GM23338 (cell line): ENCODE measurements at regions not wholly inside any gene's neighbourhood (a gene's known extent, or its start where the extent isn't known, plus 50 kb on each side); places are given as distances from the start of the nearest gene placed in this dataset.

Experiments used
- ATAC-seq: fragments of 200-7000 bp; cut with Tn5 transposase; 3 replicates; pipeline ENCODE4 v1.9.1; 2020
- DNase-seq: peaks from one replicate; pipeline ENCODE4 v3.0.0-alpha.2; 2015; ENCODE audit warnings: low spot score
- H2AFZ ChIP-seq: fragments of 200-600 bp; sonication (generic); 2 replicates; pipeline ENCODE4 v1.8.0; 2016; ENCODE audit warnings: antibody characterized with exemption, mild to moderate bottlenecking, moderate library complexity
- H3F3A ChIP-seq: fragments of 200-600 bp; sonication (generic); replicated peaks from 2 replicates; pipeline ENCODE4 v1.8.0; 2017; ENCODE audit warnings: antibody characterized with exemption, mixed run types, low read depth
- H3K27ac ChIP-seq: fragments of 200-600 bp; sonication (generic); 2 replicates; pipeline ENCODE4 v1.6.1; 2016; ENCODE audit warnings: low read depth
- H3K27me3 ChIP-seq: fragments of 200-600 bp; sonication (generic); 2 replicates; pipeline ENCODE4 v1.8.0; 2016; ENCODE audit warnings: mild to moderate bottlenecking, mixed run types, moderate library complexity; ENCODE audit not compliant: insufficient read depth
- H3K36me3 ChIP-seq: fragments of 200-600 bp; sonication (generic); 2 replicates; pipeline ENCODE4 v1.8.0; 2016; ENCODE audit warnings: mild to moderate bottlenecking; ENCODE audit not compliant: insufficient read depth
- H3K4me1 ChIP-seq: fragments of 200-600 bp; sonication (generic); 2 replicates; pipeline ENCODE4 v1.8.0; 2016; ENCODE audit warnings: mild to moderate bottlenecking, moderate library complexity; ENCODE audit not compliant: insufficient read depth
- H3K4me2 ChIP-seq: fragments of 200-600 bp; sonication (generic); 2 replicates; pipeline ENCODE4 v1.7.1; 2017; ENCODE audit warnings: mixed run types
- H3K4me3 ChIP-seq: fragments of 200-600 bp; sonication (generic); 2 replicates; pipeline ENCODE4 v1.6.1; 2016; ENCODE audit warnings: mixed run types
- H3K79me2 ChIP-seq: fragments of 200-600 bp; sonication (generic); replicated peaks from 2 replicates; pipeline ENCODE4 v1.8.0; 2017; ENCODE audit warnings: mild to moderate bottlenecking; ENCODE audit not compliant: insufficient read depth
- H3K9me2 ChIP-seq: fragments of 200-600 bp; sonication (generic); 2 replicates; pipeline ENCODE4 v1.8.0; 2017; ENCODE audit not compliant: insufficient read depth
- H4K20me1 ChIP-seq: fragments of 200-600 bp; sonication (generic); replicated peaks from 2 replicates; pipeline ENCODE4 v1.8.0; 2017; ENCODE audit warnings: mild to moderate bottlenecking; ENCODE audit not compliant: insufficient read depth
- H3K27ac Mint-ChIP-seq: 2 replicates; pipeline ENCODE4 v1.8.0; 2020; ENCODE audit warnings: inconsistent platforms, mild to moderate bottlenecking, moderate library complexity, mixed read lengths
- H3K27me3 Mint-ChIP-seq: 3 replicates; pipeline ENCODE4 v1.8.0; 2022; ENCODE audit warnings: low read depth, mild to moderate bottlenecking, moderate library complexity, mixed read lengths, inconsistent platforms; ENCODE audit not compliant: insufficient read depth, poor library complexity
- H3K36me3 Mint-ChIP-seq: 3 replicates; pipeline ENCODE4 v1.8.0; 2021; ENCODE audit warnings: low read depth, mild to moderate bottlenecking, inconsistent platforms, moderate library complexity, mixed read lengths
- H3K4me1 Mint-ChIP-seq: 3 replicates; pipeline ENCODE4 v1.8.0; 2020; ENCODE audit warnings: mild to moderate bottlenecking, inconsistent platforms, mixed read lengths
- H3K4me3 Mint-ChIP-seq: 3 replicates; pipeline ENCODE4 v1.8.0; 2021; ENCODE audit warnings: moderate library complexity, mild to moderate bottlenecking, inconsistent platforms, mixed read lengths
- H3K9me3 Mint-ChIP-seq: 3 replicates; pipeline ENCODE4 v1.8.0; 2020; ENCODE audit warnings: moderate library complexity, mild to moderate bottlenecking, inconsistent platforms, mixed read lengths
- EZH2phosphoT487 ChIP-seq: fragments of 200-600 bp; sonication (generic); IDR thresholded peaks from one replicate; pipeline ENCODE4 v1.8.1; 2018; ENCODE audit warnings: antibody characterized with exemption; ENCODE audit not compliant: unreplicated experiment
- NANOG ChIP-seq: IDR thresholded peaks from 2 replicates; pipeline ENCODE4 v1.6.1; 2016; ENCODE audit warnings: antibody characterized with exemption, borderline replicate concordance
- TF ChIP-seq, protein P1 (sequence below): IDR thresholded peaks from 2 replicates; pipeline ENCODE4 v1.6.1; 2016; ENCODE audit warnings: antibody characterized with exemption
- TF ChIP-seq, protein P2 (sequence below): IDR thresholded peaks from one replicate; pipeline ENCODE4 v1.6.1; 2018; ENCODE audit warnings: antibody characterized with exemption; ENCODE audit not compliant: unreplicated experiment
- TF ChIP-seq, protein P3 (sequence below), 2 experiments: fragments of 200-600 bp in 1 of 2; sonication (generic) in 1 of 2; conservative IDR thresholded peaks; 2 replicates each; pipeline versions ENCODE4 v1.5.1 to v1.6.1; 2016 to 2017; ENCODE audit warnings: antibody characterized with exemption in 2 of 2, low read depth in 2 of 2, mild to moderate bottlenecking in 2 of 2, moderate library complexity in 1 of 2
- TF ChIP-seq, protein P4 (sequence below): fragments of 250-450 bp; sonication (Bioruptor Pico); IDR thresholded peaks from 2 replicates; pipeline ENCODE4 v1.5.0; 2020; ENCODE audit warnings: mild to moderate bottlenecking, moderate library complexity

DNA sequence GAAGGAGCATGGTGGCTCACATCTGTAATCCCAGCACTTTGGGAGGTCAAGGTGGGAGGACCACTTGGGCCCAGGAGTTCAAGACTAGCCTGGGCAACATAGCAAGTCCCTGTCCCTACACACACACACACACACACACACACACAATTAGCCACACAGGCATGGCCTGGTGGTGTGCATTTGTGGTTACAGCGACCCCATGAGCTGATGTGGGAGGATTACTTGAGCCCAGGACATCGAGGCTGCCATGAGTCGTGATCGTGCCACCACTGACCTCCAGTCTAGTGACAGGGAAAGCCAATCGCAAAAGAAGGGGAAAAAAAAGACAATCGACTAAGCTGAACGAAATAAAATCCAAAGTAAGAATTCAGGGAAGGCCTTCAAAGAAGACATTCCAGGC is 67.9 kb downstream of the TBX3 start:
- no peaks in the 10 kb centered on the region for H3K9me2 ChIP-seq
- no peak overlapping the region for H3K27ac ChIP-seq
- no peak overlapping the region for H2AFZ ChIP-seq
- H3K4me1 ChIP-seq = no peaks in the 10 kb centered on the region
- H4K20me1 ChIP-seq = no peaks in the 10 kb centered on the region
- H3K4me3 Mint-ChIP-seq = no peak overlapping the region
- TF ChIP-seq, protein P1, sequence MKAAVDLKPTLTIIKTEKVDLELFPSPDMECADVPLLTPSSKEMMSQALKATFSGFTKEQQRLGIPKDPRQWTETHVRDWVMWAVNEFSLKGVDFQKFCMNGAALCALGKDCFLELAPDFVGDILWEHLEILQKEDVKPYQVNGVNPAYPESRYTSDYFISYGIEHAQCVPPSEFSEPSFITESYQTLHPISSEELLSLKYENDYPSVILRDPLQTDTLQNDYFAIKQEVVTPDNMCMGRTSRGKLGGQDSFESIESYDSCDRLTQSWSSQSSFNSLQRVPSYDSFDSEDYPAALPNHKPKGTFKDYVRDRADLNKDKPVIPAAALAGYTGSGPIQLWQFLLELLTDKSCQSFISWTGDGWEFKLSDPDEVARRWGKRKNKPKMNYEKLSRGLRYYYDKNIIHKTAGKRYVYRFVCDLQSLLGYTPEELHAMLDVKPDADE = no peak
- TF ChIP-seq NANOG = no peak
- TF ChIP-seq, protein P2, sequence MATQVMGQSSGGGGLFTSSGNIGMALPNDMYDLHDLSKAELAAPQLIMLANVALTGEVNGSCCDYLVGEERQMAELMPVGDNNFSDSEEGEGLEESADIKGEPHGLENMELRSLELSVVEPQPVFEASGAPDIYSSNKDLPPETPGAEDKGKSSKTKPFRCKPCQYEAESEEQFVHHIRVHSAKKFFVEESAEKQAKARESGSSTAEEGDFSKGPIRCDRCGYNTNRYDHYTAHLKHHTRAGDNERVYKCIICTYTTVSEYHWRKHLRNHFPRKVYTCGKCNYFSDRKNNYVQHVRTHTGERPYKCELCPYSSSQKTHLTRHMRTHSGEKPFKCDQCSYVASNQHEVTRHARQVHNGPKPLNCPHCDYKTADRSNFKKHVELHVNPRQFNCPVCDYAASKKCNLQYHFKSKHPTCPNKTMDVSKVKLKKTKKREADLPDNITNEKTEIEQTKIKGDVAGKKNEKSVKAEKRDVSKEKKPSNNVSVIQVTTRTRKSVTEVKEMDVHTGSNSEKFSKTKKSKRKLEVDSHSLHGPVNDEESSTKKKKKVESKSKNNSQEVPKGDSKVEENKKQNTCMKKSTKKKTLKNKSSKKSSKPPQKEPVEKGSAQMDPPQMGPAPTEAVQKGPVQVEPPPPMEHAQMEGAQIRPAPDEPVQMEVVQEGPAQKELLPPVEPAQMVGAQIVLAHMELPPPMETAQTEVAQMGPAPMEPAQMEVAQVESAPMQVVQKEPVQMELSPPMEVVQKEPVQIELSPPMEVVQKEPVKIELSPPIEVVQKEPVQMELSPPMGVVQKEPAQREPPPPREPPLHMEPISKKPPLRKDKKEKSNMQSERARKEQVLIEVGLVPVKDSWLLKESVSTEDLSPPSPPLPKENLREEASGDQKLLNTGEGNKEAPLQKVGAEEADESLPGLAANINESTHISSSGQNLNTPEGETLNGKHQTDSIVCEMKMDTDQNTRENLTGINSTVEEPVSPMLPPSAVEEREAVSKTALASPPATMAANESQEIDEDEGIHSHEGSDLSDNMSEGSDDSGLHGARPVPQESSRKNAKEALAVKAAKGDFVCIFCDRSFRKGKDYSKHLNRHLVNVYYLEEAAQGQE = no peak
- TF ChIP-seq, protein P3, sequence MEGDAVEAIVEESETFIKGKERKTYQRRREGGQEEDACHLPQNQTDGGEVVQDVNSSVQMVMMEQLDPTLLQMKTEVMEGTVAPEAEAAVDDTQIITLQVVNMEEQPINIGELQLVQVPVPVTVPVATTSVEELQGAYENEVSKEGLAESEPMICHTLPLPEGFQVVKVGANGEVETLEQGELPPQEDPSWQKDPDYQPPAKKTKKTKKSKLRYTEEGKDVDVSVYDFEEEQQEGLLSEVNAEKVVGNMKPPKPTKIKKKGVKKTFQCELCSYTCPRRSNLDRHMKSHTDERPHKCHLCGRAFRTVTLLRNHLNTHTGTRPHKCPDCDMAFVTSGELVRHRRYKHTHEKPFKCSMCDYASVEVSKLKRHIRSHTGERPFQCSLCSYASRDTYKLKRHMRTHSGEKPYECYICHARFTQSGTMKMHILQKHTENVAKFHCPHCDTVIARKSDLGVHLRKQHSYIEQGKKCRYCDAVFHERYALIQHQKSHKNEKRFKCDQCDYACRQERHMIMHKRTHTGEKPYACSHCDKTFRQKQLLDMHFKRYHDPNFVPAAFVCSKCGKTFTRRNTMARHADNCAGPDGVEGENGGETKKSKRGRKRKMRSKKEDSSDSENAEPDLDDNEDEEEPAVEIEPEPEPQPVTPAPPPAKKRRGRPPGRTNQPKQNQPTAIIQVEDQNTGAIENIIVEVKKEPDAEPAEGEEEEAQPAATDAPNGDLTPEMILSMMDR (conservative IDR thresholded peaks at IDR 0.05; ENCODE audit: low read depth in 2 of 2) = peak in 1 of 2 experiments; percentile 33; a peak in 2 of 4 replicates
- no peak overlapping the region for H3K27ac Mint-ChIP-seq
- H3K79me2 ChIP-seq = no peaks in the 10 kb centered on the region
- H3K36me3 Mint-ChIP-seq = 0 out of 3 replicates have a peak, but pooled peaks cover 4% of the 10 kb centered on the region
- ATAC-seq (no peak), DNase-seq (no peak)
- H3K4me1 Mint-ChIP-seq = no peaks in the 10 kb centered on the region
- H3K27me3 ChIP-seq = no peaks in the 10 kb centered on the region
- H3F3A ChIP-seq = no peaks in the 10 kb centered on the region
- no peak overlapping the region for H3K4me3 ChIP-seq
- peaks cover 2% of the 10 kb centered on the region for H3K27me3 Mint-ChIP-seq
- H3K9me3 Mint-ChIP-seq = peaks cover 15% of the 10 kb centered on the region
- H3K36me3 ChIP-seq = no peaks in the 10 kb centered on the region
- no peak overlapping the region for H3K4me2 ChIP-seq

DNA sequence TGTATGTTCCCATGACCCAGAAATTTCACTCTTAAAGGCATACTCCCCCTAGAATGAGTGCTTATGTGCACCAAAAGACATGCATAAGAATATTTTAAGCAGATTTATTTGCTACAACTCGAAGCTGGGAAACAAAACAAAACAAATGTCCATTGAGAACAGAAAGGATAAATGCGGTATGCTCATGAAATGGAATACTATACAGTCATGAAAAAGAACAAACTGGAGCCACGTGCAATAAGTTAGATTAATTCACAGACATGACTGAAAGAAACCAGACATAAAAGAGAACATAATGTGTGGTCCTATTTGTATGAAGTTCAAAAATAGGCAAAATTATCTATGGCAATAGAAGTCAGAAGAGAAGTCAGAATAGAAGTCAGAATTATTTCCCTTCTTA is 69.9 kb downstream of the TBX3 start:
- H3K79me2 ChIP-seq = no peaks in the 10 kb centered on the region
- no peak overlapping the region for H3K4me3 ChIP-seq
- no peak for DNase-seq
- Mint-ChIP-seq H3K9me3 (peaks cover 15% of the 10 kb centered on the region), H3K36me3 (0 out of 3 replicates have a peak, but pooled peaks cover 4% of the 10 kb centered on the region), H3K4me3 (no peak overlapping the region), H3K4me1 (no peaks in the 10 kb centered on the region), H3K27ac (no peak overlapping the region), H3K27me3 (peaks cover 8% of the 10 kb centered on the region)
- H2AFZ ChIP-seq = no peak overlapping the region
- ATAC-seq = no peak
- H4K20me1 ChIP-seq = no peaks in the 10 kb centered on the region
- H3K27me3 ChIP-seq = no peaks in the 10 kb centered on the region
- H3K4me1 ChIP-seq = no peaks in the 10 kb centered on the region
- H3K4me2 ChIP-seq = no peak overlapping the region
- H3K36me3 ChIP-seq = no peaks in the 10 kb centered on the region
- no peak overlapping the region for H3K27ac ChIP-seq
- H3K9me2 ChIP-seq = no peaks in the 10 kb centered on the region
- no peaks in the 10 kb centered on the region for H3F3A ChIP-seq
- TF ChIP-seq NANOG (no peak), EZH2phosphoT487 (no peak)
- TF ChIP-seq, protein P3 (conservative IDR thresholded peaks at IDR 0.05; ENCODE audit: low read depth in 2 of 2) = no peak
- TF ChIP-seq, protein P4, sequence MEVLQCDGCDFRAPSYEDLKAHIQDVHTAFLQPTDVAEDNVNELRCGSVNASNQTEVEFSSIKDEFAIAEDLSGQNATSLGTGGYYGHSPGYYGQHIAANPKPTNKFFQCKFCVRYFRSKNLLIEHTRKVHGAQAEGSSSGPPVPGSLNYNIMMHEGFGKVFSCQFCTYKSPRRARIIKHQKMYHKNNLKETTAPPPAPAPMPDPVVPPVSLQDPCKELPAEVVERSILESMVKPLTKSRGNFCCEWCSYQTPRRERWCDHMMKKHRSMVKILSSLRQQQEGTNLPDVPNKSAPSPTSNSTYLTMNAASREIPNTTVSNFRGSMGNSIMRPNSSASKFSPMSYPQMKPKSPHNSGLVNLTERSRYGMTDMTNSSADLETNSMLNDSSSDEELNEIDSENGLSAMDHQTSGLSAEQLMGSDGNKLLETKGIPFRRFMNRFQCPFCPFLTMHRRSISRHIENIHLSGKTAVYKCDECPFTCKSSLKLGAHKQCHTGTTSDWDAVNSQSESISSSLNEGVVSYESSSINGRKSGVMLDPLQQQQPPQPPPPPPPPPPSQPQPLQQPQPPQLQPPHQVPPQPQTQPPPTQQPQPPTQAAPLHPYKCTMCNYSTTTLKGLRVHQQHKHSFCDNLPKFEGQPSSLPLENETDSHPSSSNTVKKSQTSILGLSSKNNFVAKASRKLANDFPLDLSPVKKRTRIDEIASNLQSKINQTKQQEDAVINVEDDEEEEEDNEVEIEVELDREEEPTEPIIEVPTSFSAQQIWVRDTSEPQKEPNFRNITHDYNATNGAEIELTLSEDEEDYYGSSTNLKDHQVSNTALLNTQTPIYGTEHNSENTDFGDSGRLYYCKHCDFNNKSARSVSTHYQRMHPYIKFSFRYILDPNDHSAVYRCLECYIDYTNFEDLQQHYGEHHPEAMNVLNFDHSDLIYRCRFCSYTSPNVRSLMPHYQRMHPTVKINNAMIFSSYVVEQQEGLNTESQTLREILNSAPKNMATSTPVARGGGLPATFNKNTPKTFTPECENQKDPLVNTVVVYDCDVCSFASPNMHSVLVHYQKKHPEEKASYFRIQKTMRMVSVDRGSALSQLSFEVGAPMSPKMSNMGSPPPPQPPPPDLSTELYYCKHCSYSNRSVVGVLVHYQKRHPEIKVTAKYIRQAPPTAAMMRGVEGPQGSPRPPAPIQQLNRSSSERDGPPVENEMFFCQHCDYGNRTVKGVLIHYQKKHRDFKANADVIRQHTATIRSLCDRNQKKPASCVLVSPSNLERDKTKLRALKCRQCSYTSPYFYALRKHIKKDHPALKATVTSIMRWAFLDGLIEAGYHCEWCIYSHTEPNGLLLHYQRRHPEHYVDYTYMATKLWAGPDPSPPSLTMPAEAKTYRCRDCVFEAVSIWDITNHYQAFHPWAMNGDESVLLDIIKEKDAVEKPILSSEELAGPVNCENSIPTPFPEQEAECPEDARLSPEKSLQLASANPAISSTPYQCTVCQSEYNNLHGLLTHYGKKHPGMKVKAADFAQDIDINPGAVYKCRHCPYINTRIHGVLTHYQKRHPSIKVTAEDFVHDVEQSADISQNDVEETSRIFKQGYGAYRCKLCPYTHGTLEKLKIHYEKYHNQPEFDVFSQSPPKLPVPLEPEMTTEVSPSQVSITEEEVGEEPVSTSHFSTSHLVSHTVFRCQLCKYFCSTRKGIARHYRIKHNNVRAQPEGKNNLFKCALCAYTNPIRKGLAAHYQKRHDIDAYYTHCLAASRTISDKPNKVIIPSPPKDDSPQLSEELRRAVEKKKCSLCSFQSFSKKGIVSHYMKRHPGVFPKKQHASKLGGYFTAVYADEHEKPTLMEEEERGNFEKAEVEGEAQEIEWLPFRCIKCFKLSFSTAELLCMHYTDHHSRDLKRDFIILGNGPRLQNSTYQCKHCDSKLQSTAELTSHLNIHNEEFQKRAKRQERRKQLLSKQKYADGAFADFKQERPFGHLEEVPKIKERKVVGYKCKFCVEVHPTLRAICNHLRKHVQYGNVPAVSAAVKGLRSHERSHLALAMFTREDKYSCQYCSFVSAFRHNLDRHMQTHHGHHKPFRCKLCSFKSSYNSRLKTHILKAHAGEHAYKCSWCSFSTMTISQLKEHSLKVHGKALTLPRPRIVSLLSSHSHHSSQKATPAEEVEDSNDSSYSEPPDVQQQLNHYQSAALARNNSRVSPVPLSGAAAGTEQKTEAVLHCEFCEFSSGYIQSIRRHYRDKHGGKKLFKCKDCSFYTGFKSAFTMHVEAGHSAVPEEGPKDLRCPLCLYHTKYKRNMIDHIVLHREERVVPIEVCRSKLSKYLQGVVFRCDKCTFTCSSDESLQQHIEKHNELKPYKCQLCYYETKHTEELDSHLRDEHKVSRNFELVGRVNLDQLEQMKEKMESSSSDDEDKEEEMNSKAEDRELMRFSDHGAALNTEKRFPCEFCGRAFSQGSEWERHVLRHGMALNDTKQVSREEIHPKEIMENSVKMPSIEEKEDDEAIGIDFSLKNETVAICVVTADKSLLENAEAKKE (CRISPR knock-in tag) = no peak
